Mucosa of descending colon (tissue), 3 donors: ENCODE measurements at regions not wholly inside any gene's neighbourhood (a gene's known extent, or its start where the extent isn't known, plus 50 kb on each side); places are given as distances from the start of the nearest gene placed in this dataset.

Source experiments
- ATAC-seq: fragments of 200-7000 bp; cut with Tn5 transposase; one replicate; pipeline ENCODE4 v1.9.1; 2020; ENCODE audit warnings: mild to moderate bottlenecking, moderate library complexity
- DNase-seq, 3 donors: peaks; one replicate each; pipeline ENCODE4 v3.0.0-alpha.2; 2020
- H3K36me3 ChIP-seq: fragments of 200-600 bp; one replicate; pipeline ENCODE4 v1.8.0; 2021; ENCODE audit warnings: low read depth, mild to moderate bottlenecking
- H3K4me1 ChIP-seq: fragments of 200-600 bp; one replicate; pipeline ENCODE4 v1.8.0; 2021; ENCODE audit warnings: low read depth, mild to moderate bottlenecking
- H3K4me3 ChIP-seq: fragments of 200-600 bp; one replicate; pipeline ENCODE4 v1.8.0; 2021; ENCODE audit warnings: mild to moderate bottlenecking
- H3K9me3 ChIP-seq: fragments of 200-600 bp; one replicate; pipeline ENCODE4 v1.8.0; 2021; ENCODE audit warnings: mild to moderate bottlenecking
- CTCF ChIP-seq: fragments of 200-600 bp; IDR thresholded peaks from one replicate; pipeline ENCODE4 v1.8.0; 2022; ENCODE audit warnings: antibody characterized with exemption, mild to moderate bottlenecking
- intact Hi-C, 2 donors: fragments of 100-400 bp; cut with DNase I in 1 of 2; cut with micrococcal nuclease in 1 of 2; formaldehyde crosslinking; loops; one replicate each; pipeline versions ENCODE4 v1.11.0 to v1.11.1; 2022; cut with DNase I, micrococcal nuclease
- donor health status: DM: no; HTN: no; CAD: no; lungs with moderate emphysema.
- donor health status: DM: no; HTN: no; CAD: no.
- donor health status: DM: no; HTN: yes; CAD: no.

GRCh38 chr3:159867372-159867771 lies 121.3 kb upstream of the IL12A start:
- no peak for DNase-seq
- no peak for ATAC-seq
- no peaks in the 10 kb centered on the region for H3K36me3 ChIP-seq
- TF ChIP-seq CTCF, result no peak
- H3K4me3 ChIP-seq, result no peak overlapping the region
- intact Hi-C loops, result no loop called here
- H3K9me3 ChIP-seq, result no peaks in the 10 kb centered on the region
- H3K4me1 ChIP-seq, result no peaks in the 10 kb centered on the region

- Histone ChIP-seq H3K4me1 (no peaks in the 10 kb centered on the region), H3K36me3 (no peaks in the 10 kb centered on the region), H3K4me3 (no peak overlapping the region), H3K9me3 (no peaks in the 10 kb centered on the region)
- DNase-seq (no peak), ATAC-seq (no peak)
- intact Hi-C loops, result no loop called here
- no peak for TF ChIP-seq CTCF
Observed at GRCh38 chr3:159870723-159871122, 117.9 kb upstream of the IL12A start.

GRCh38 chr3:159872374-159873109 lies 116.1 kb upstream of the IL12A start:
- no peak for TF ChIP-seq CTCF
- intact Hi-C loops, result no loop called here
- H3K4me3 ChIP-seq, result no peak overlapping the region
- no peaks in the 10 kb centered on the region for H3K36me3 ChIP-seq
- H3K9me3 ChIP-seq, result no peaks in the 10 kb centered on the region
- DNase-seq (no peak), ATAC-seq (no peak)
- no peaks in the 10 kb centered on the region for H3K4me1 ChIP-seq

- Histone ChIP-seq H3K4me3 (no peak overlapping the region), H3K4me1 (no peaks in the 10 kb centered on the region), H3K9me3 (no peaks in the 10 kb centered on the region), H3K36me3 (no peaks in the 10 kb centered on the region)
- intact Hi-C loops, result no loop called here
- ATAC-seq, result no peak
- DNase-seq, result no peak
- no peak for TF ChIP-seq CTCF
Observed at GRCh38 chr3:159875116-159875515, 113.5 kb upstream of the IL12A start.

GRCh38 chr3:159877924-159878323 lies 110.7 kb upstream of the IL12A start:
- intact Hi-C loops, result no loop called here
- ATAC-seq, result no peak
- no peaks in the 10 kb centered on the region for H3K4me1 ChIP-seq

More at GRCh38 chr3:159877924-159878323, 110.7 kb upstream of the IL12A start:
- no peak for TF ChIP-seq CTCF
- Histone ChIP-seq H3K4me3 (no peak overlapping the region), H3K36me3 (no peaks in the 10 kb centered on the region), H3K9me3 (no peaks in the 10 kb centered on the region)
- no peak for DNase-seq
